GM23338 (cell line): ENCODE measurements at regions not wholly inside any gene's neighbourhood (a gene's known extent, or its start where the extent isn't known, plus 50 kb on each side); places are given as distances from the start of the nearest gene placed in this dataset.
A peak's percentile ranks its signal among the peaks of the same experiment; 100 is the strongest.

Experiments used
- ATAC-seq: fragments of 200-7000 bp; cut with Tn5 transposase; 3 replicates; pipeline ENCODE4 v1.9.1; 2020
- DNase-seq: peaks from one replicate; pipeline ENCODE4 v3.0.0-alpha.2; 2015; ENCODE audit warnings: low spot score
- H2AFZ ChIP-seq: fragments of 200-600 bp; sonication (generic); 2 replicates; pipeline ENCODE4 v1.8.0; 2016; ENCODE audit warnings: antibody characterized with exemption, mild to moderate bottlenecking, moderate library complexity
- H3F3A ChIP-seq: fragments of 200-600 bp; sonication (generic); replicated peaks from 2 replicates; pipeline ENCODE4 v1.8.0; 2017; ENCODE audit warnings: antibody characterized with exemption, mixed run types, low read depth
- H3K27ac ChIP-seq: fragments of 200-600 bp; sonication (generic); 2 replicates; pipeline ENCODE4 v1.6.1; 2016; ENCODE audit warnings: low read depth
- H3K27me3 ChIP-seq: fragments of 200-600 bp; sonication (generic); 2 replicates; pipeline ENCODE4 v1.8.0; 2016; ENCODE audit warnings: mild to moderate bottlenecking, mixed run types, moderate library complexity; ENCODE audit not compliant: insufficient read depth
- H3K36me3 ChIP-seq: fragments of 200-600 bp; sonication (generic); 2 replicates; pipeline ENCODE4 v1.8.0; 2016; ENCODE audit warnings: mild to moderate bottlenecking; ENCODE audit not compliant: insufficient read depth
- H3K4me1 ChIP-seq: fragments of 200-600 bp; sonication (generic); 2 replicates; pipeline ENCODE4 v1.8.0; 2016; ENCODE audit warnings: mild to moderate bottlenecking, moderate library complexity; ENCODE audit not compliant: insufficient read depth
- H3K4me2 ChIP-seq: fragments of 200-600 bp; sonication (generic); 2 replicates; pipeline ENCODE4 v1.7.1; 2017; ENCODE audit warnings: mixed run types
- H3K4me3 ChIP-seq: fragments of 200-600 bp; sonication (generic); 2 replicates; pipeline ENCODE4 v1.6.1; 2016; ENCODE audit warnings: mixed run types
- H3K79me2 ChIP-seq: fragments of 200-600 bp; sonication (generic); replicated peaks from 2 replicates; pipeline ENCODE4 v1.8.0; 2017; ENCODE audit warnings: mild to moderate bottlenecking; ENCODE audit not compliant: insufficient read depth
- H3K9me2 ChIP-seq: fragments of 200-600 bp; sonication (generic); 2 replicates; pipeline ENCODE4 v1.8.0; 2017; ENCODE audit not compliant: insufficient read depth
- H4K20me1 ChIP-seq: fragments of 200-600 bp; sonication (generic); replicated peaks from 2 replicates; pipeline ENCODE4 v1.8.0; 2017; ENCODE audit warnings: mild to moderate bottlenecking; ENCODE audit not compliant: insufficient read depth
- H3K27ac Mint-ChIP-seq: 2 replicates; pipeline ENCODE4 v1.8.0; 2020; ENCODE audit warnings: inconsistent platforms, mild to moderate bottlenecking, moderate library complexity, mixed read lengths
- H3K27me3 Mint-ChIP-seq: 3 replicates; pipeline ENCODE4 v1.8.0; 2022; ENCODE audit warnings: low read depth, mild to moderate bottlenecking, moderate library complexity, mixed read lengths, inconsistent platforms; ENCODE audit not compliant: insufficient read depth, poor library complexity
- H3K36me3 Mint-ChIP-seq: 3 replicates; pipeline ENCODE4 v1.8.0; 2021; ENCODE audit warnings: low read depth, mild to moderate bottlenecking, inconsistent platforms, moderate library complexity, mixed read lengths
- H3K4me1 Mint-ChIP-seq: 3 replicates; pipeline ENCODE4 v1.8.0; 2020; ENCODE audit warnings: mild to moderate bottlenecking, inconsistent platforms, mixed read lengths
- H3K4me3 Mint-ChIP-seq: 3 replicates; pipeline ENCODE4 v1.8.0; 2021; ENCODE audit warnings: moderate library complexity, mild to moderate bottlenecking, inconsistent platforms, mixed read lengths
- H3K9me3 Mint-ChIP-seq: 3 replicates; pipeline ENCODE4 v1.8.0; 2020; ENCODE audit warnings: moderate library complexity, mild to moderate bottlenecking, inconsistent platforms, mixed read lengths
- NANOG ChIP-seq: IDR thresholded peaks from 2 replicates; pipeline ENCODE4 v1.6.1; 2016; ENCODE audit warnings: antibody characterized with exemption, borderline replicate concordance
- POLR2AphosphoS5 ChIP-seq: IDR thresholded peaks from 2 replicates; pipeline ENCODE4 v1.6.1; 2016; ENCODE audit warnings: antibody characterized with exemption, low read depth
- STAT1 ChIP-seq: IDR thresholded peaks from one replicate; pipeline ENCODE4 v1.6.1; 2016; ENCODE audit warnings: antibody characterized with exemption; ENCODE audit not compliant: unreplicated experiment
- ZNF114 ChIP-seq: fragments of 250-450 bp; sonication (Bioruptor Pico); IDR thresholded peaks from 2 replicates; pipeline ENCODE4 v1.5.0; 2020; ENCODE audit warnings: mild to moderate bottlenecking, moderate library complexity
- TF ChIP-seq, protein P1 (sequence below), 2 experiments: fragments of 200-600 bp in 1 of 2; sonication (generic) in 1 of 2; conservative IDR thresholded peaks; 2 replicates each; pipeline versions ENCODE4 v1.5.1 to v1.6.1; 2016 to 2017; ENCODE audit warnings: antibody characterized with exemption in 2 of 2, low read depth in 2 of 2, mild to moderate bottlenecking in 2 of 2, moderate library complexity in 1 of 2
- TF ChIP-seq, protein P2 (sequence below): IDR thresholded peaks from one replicate; pipeline ENCODE4 v1.6.1; 2018; ENCODE audit warnings: antibody characterized with exemption; ENCODE audit not compliant: unreplicated experiment

DNA sequence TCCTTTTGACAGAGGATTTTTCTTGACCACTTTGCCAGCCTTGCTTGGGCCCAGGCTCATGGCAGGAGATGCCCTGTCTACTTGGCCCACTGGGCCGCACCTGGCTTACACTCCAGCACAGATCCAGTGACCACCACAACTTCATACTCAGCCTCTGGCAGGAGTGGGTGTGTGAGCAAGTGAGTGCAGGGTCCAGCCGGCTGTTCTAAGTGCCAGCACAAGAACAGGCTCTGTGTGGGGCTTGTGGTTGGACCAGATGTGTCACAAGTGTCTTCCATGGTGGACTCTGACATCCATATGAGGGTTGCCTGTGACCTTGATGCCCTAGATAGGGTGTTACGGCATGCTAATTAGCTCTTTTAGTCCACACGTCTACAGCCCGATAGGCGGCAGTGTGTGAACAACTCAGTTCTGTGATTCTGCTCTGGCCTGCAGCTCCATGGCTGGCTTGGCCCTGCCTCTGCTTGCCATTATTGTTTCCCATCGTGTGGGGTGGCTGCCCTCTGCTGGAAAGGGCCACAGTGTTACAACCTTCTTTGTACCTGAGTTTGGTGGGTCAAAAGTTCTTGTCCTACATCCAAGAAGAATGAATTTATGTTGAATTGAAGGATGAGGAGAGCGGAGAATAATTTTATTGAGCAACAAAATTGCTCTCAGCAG is 1089.1 kb downstream of the SLC6A15 start:
- Histone ChIP-seq H4K20me1 (no peaks in the 10 kb centered on the region), H2AFZ (peak overlapping the region; percentile 45; the same call in 1 of the 2 replicates), H3F3A (no peaks in the 10 kb centered on the region), H3K36me3 (peaks cover 7% of the 10 kb centered on the region; the same call in 1 of the 2 replicates), H3K4me1 (peaks cover 6% of the 10 kb centered on the region), H3K4me2 (no peak overlapping the region), H3K4me3 (no peak overlapping the region), H3K79me2 (no peaks in the 10 kb centered on the region), H3K9me2 (peaks cover 4% of the 10 kb centered on the region; the same call in 1 of the 2 replicates), H3K27ac (no peak overlapping the region), H3K27me3 (no peaks in the 10 kb centered on the region)
- TF ChIP-seq, protein P1, sequence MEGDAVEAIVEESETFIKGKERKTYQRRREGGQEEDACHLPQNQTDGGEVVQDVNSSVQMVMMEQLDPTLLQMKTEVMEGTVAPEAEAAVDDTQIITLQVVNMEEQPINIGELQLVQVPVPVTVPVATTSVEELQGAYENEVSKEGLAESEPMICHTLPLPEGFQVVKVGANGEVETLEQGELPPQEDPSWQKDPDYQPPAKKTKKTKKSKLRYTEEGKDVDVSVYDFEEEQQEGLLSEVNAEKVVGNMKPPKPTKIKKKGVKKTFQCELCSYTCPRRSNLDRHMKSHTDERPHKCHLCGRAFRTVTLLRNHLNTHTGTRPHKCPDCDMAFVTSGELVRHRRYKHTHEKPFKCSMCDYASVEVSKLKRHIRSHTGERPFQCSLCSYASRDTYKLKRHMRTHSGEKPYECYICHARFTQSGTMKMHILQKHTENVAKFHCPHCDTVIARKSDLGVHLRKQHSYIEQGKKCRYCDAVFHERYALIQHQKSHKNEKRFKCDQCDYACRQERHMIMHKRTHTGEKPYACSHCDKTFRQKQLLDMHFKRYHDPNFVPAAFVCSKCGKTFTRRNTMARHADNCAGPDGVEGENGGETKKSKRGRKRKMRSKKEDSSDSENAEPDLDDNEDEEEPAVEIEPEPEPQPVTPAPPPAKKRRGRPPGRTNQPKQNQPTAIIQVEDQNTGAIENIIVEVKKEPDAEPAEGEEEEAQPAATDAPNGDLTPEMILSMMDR (conservative IDR thresholded peaks at IDR 0.05; ENCODE audit: low read depth in 2 of 2), result peak; percentile 82 to 94
- TF ChIP-seq NANOG, result no peak
- TF ChIP-seq ZNF114, result no peak
- ATAC-seq (peak; percentile 86), DNase-seq (peak; percentile 84)
- no peaks in the 10 kb centered on the region for H3K27me3 Mint-ChIP-seq
- peaks cover 13% of the 10 kb centered on the region for H3K9me3 Mint-ChIP-seq
- H3K27ac Mint-ChIP-seq, result no peak overlapping the region
- no peak overlapping the region for H3K4me3 Mint-ChIP-seq
- peaks cover 12% of the 10 kb centered on the region; the same call in 2 of the 3 replicates for H3K36me3 Mint-ChIP-seq
- peaks cover 13% of the 10 kb centered on the region; the same call in 2 of the 3 replicates for H3K4me1 Mint-ChIP-seq

DNA sequence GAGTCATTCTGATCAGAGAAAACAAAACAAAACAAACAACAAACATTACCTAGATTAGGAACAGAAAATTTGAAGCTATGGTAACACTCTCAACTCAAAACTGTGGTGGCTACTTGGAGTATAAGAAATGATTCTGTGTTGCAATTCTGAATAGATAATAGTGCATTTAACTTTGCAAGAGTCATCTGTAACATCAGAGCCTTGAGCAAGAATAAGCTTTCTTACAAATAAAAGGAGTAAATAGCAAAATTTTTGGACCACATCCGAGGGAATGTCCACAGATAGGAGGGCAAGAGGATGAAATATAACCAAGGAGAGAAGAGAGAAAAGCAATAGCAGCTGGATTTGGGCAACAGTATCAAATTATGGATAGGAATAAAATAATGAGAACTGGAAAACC is 1090.6 kb downstream of the SLC6A15 start:
- Mint-ChIP-seq H3K27ac (no peak overlapping the region), H3K9me3 (peaks cover 13% of the 10 kb centered on the region), H3K4me3 (no peak overlapping the region), H3K4me1 (peaks cover 6% of the 10 kb centered on the region; the same call in 2 of the 3 replicates), H3K27me3 (no peaks in the 10 kb centered on the region), H3K36me3 (peaks cover 12% of the 10 kb centered on the region; the same call in 2 of the 3 replicates)
- DNase-seq (no peak), ATAC-seq (no peak)
- H3K36me3 ChIP-seq, result peaks cover 7% of the 10 kb centered on the region; the same call in 1 of the 2 replicates
- H3K4me2 ChIP-seq, result no peak overlapping the region
- H3K9me2 ChIP-seq, result no peaks in the 10 kb centered on the region
- no peak overlapping the region for H3K4me3 ChIP-seq
- no peaks in the 10 kb centered on the region for H4K20me1 ChIP-seq
- H2AFZ ChIP-seq, result no peak overlapping the region
- H3K79me2 ChIP-seq, result no peaks in the 10 kb centered on the region
- no peaks in the 10 kb centered on the region for H3K27me3 ChIP-seq
- no peaks in the 10 kb centered on the region for H3F3A ChIP-seq
- no peaks in the 10 kb centered on the region for H3K4me1 ChIP-seq
- TF ChIP-seq POLR2AphosphoS5, result no peak
- TF ChIP-seq STAT1, result no peak
- TF ChIP-seq, protein P2, sequence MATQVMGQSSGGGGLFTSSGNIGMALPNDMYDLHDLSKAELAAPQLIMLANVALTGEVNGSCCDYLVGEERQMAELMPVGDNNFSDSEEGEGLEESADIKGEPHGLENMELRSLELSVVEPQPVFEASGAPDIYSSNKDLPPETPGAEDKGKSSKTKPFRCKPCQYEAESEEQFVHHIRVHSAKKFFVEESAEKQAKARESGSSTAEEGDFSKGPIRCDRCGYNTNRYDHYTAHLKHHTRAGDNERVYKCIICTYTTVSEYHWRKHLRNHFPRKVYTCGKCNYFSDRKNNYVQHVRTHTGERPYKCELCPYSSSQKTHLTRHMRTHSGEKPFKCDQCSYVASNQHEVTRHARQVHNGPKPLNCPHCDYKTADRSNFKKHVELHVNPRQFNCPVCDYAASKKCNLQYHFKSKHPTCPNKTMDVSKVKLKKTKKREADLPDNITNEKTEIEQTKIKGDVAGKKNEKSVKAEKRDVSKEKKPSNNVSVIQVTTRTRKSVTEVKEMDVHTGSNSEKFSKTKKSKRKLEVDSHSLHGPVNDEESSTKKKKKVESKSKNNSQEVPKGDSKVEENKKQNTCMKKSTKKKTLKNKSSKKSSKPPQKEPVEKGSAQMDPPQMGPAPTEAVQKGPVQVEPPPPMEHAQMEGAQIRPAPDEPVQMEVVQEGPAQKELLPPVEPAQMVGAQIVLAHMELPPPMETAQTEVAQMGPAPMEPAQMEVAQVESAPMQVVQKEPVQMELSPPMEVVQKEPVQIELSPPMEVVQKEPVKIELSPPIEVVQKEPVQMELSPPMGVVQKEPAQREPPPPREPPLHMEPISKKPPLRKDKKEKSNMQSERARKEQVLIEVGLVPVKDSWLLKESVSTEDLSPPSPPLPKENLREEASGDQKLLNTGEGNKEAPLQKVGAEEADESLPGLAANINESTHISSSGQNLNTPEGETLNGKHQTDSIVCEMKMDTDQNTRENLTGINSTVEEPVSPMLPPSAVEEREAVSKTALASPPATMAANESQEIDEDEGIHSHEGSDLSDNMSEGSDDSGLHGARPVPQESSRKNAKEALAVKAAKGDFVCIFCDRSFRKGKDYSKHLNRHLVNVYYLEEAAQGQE, result no peak
- no peak overlapping the region for H3K27ac ChIP-seq
